Tongue (tissue), 1 donor: ENCODE measurements at regions not wholly inside any gene's neighbourhood (a gene's known extent, or its start where the extent isn't known, plus 50 kb on each side); places are given as distances from the start of the nearest gene placed in this dataset.
"Not testable (repeated sequence)": the region's sequence is repeated elsewhere in the genome, so short reads cannot be mapped to it uniquely, and the experiment has no call there.

Source experiments
- DNase-seq: peaks from one replicate; pipeline ENCODE4 v3.0.0-alpha.2; 2015

DNA sequence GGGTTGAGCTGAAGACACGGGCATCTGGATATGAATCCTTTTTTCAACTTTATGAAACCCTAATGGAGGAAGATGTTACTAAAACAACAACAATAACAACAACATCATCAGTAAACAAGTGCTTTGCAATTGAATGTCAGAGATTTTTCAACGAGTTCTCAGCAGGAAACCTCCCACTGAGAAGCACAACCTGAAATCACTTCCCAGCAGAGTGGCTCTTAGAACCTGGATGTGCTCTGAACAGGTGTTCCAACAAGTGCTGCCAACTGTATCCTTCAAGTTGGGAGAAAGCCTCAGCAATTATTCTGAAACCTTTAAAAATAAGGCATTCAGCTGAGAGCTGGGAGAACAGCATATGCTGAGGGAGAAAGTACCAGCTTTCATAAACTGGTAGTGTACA lies 1622.7 kb upstream of the CELF4 start:
- DNase-seq: no peak

DNA sequence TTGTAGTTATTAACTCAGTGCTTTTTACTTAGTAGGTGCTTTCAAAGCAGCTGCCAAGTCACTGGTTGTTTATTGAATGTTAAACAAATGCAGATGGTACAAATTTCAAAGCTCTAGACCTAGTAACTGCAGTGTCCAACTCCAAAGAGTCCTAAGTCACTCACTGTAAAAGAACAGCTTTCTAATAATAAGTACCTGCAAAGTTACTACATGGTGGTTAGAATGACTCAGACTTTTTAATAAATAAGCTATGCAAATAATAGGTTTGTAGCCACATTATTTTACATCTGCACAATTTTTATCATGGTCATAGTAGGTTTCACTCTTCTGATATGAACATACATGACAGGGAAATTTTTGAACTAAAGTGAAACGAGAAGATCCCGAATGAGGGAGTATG lies 1620.4 kb upstream of the CELF4 start:
- no peak for DNase-seq

DNA sequence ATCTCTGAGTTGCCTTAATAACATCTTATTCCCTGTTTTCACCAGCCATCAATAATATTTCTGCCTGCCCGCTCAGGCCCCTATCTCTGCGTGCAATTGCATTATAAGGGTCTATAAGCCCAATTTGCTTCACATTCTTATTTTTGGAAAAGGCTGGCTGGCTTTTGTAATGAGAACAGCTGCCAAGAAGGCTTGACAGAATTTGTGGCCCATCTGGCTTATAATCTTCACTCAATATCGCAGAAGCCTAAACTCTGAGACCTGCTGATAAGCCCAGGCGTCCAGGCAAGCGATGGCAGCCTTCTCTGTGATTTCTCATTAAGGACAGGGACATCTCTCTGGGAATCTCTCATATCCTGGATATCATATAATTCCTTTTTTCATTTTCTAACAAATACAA lies 1618.6 kb upstream of the CELF4 start:
- DNase-seq: peak; percentile 42

DNA sequence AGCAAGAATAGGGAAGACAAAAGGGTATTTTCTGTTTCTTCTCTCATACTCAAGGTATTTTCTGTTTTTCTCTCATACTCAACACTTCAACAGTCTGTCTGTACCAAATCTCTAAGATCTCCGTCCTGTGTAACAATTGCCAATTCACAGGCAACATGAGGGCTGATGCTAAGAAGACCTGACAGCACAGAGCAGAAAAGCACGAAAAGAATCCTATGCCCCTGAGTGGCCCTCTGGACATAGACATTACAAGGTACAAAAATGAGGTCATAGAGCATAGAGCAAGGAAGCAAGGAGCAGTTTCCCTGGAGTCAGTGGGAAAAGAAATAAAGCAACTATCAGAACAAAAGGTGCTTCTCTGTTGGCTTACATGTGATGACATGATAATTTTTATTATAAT lies 1612.6 kb upstream of the CELF4 start:
- DNase-seq: no peak

DNA sequence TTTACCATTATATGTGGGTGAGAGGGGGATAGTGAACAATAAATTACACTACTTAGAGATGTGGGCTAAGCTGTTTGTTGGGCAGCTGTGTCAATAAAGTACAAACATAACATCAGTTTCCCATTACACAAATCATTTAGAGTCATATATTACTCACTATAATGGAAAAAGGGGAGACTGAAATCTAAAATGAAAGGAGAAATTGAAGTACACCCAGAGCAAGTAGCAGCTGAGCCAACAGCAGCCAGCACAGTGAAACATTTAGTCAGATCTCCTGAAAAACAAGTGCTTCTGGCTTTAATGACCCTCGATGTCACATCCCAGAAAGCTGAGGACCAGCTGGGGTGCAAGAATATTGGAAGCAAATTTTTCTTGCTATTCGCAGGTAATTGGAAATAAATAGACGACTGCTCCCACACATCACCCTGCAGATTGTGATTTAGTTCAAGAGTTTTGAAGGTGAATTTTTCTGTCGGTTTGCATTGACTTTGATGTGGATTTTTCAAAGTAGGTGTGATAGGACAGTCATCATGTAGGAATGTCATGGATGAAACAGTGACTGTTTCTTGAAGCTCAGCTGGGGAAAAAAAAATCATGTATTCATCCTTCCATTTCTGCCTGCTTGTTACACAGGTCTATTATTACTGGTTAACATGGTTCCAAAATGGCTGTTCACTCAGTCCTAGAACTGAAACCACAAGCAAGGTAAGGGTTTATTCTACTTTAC lies 1607.3 kb upstream of the CELF4 start:
- no peak for DNase-seq

DNA sequence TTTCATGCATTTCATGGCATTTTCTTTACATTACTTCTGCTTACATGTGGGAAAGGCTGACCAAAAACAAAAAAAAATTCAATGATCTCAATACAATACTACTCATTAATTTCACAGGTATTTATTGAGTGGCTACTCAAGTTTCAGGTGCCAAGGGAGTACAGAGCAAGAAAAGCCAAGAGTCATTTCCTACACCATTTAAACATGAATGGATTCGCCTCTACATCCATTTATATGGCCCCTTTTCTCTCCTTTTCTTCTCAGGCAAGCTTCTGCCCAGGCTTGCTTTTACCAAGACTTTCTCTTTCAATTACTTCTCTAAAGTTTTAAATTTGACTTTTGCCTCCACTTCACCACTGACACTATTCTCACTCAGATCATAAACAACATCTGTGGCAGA lies 1603.1 kb upstream of the CELF4 start:
- no peak for DNase-seq

DNA sequence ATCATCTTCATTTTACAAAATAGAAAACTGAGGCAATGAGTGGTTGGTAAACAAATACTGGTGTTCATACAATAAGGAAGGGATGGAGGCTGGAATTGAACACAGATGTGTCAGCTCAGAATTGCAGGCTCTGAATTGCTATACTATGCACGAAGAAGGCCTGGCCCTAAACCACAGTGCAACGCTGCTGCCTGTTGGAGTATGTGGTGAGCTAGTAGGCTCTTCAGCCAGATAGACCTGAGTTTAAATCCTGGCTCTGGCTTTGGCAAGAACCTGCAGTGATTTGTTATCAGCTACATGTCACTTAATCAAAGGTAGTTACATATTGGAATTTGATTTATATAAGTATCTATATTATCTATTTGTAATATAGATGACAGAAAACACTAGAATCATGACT lies 1602.4 kb upstream of the CELF4 start:
- DNase-seq: no peak

DNA sequence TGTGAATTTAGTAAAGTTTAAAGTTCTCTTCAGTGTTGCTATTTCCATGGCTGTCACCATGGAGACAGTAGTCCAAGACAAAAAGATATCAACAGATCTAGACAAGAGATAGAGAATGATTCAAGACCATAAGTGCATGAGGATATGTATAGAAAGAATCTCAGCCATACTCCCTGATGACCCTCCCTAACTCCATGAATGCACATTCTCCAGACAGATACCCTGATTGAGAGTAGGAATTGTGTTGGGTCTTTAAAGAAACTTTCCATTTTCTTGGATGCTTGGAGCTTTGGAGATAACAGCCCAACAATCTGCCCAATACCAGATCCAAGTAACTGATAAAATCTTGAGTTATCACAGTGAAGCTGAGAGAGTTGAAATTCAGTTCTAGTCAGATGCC lies 1601.2 kb upstream of the CELF4 start:
- no peak for DNase-seq

DNA sequence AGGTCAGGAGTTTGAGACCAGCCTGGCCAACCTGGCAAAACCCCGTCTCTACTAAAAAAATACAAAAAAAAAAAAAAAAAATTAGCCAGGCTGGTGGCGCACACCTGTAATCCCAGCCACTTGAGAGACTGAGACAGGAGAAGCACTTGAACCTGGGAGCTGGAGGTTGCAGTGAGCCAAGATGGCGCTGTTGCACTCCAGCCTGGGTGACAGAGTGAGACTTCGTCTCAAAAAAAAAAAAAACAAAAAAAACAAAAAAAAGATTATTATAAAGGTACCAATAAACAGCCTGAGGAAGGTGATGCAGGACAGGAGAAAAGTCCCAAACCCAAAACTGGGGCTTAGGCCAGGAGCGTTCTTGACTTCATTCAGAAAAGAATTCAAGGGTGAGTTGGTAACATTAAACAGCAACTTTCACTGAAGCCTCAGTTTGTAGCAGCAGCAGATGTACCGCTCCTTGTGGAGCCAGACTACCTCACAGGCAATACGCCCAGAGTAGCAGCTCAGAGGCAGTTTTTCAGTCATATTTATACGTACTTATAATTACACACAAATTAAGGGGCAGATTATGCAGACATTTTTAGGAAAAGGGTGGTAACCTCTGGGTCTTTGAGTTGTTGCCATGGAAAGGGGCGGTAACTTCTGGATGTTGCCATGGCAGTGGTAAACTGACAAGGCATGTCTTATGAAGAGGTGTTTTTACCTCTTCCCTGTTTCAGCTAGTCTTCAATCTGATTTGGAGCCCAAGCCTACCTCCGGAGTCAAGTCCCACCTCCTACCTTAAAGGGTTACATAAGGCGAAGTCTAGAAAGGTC lies 1596.6 kb upstream of the CELF4 start:
- peak; percentile 14 for DNase-seq

DNA sequence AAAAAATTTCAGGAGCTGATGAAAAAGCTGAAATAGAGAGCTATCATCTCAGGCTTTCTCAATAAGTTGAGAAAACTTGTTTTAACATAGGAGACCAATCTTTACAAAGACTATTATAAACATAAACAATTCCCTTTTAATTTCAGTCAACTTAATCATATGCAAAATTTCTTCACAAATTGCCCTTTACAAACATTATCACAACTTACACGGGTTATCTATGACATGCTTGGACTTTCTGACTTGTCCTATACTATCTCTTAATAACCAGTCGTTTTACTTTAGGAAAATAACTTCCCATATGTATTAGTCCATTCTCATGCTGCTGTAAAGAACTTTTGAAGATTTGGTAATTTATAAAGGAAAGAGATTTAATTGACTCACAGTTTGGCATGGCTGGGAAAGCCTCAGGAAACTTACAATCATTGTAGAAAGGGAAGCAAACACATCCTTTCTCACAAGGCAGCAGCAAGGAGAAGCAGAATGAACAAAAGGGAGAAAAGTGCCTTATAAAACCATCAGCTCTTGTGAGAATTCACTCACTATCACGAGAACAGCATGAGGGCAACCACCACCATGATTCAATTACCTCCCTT lies 1583.7 kb upstream of the CELF4 start:
- no peak for DNase-seq

DNA sequence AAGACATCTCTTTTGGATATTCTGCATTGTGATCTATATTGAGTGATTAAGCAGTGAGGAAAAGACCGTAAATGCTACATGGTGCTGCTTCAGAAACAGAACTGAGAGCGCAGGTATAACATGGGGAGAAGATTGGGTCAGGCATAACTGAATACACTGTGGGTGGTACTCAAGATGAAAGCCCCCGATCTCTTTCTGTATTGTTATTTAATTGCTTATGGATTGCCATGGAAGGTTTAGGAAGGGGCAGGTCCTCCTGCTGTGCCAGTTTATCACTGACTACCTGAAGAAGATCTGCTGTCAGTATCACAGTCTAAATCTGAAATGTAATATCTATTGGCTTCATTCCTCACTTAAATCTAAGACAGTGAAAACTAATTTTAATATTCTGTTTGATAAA lies 1568.7 kb upstream of the CELF4 start:
- DNase-seq: no peak

DNA sequence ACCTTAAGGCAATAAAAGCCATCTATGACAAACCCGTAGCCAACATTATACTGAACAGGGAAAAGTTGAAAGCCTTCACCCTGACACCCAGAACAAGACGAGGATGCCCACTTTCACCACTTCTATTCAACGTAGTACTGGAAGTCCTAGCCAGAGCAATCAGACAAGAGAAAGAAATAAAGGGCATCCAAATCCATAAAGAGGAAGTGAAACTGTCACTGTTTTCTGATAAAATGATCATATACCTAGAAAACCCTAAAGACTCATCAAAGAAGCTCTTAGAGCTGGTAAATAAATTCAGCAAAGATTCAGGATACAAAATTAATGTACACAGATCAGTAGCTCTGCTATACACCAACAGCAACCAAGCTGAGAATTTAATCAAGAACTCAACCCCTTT lies 1561.9 kb upstream of the CELF4 start:
- DNase-seq: not testable (repeated sequence)

DNA sequence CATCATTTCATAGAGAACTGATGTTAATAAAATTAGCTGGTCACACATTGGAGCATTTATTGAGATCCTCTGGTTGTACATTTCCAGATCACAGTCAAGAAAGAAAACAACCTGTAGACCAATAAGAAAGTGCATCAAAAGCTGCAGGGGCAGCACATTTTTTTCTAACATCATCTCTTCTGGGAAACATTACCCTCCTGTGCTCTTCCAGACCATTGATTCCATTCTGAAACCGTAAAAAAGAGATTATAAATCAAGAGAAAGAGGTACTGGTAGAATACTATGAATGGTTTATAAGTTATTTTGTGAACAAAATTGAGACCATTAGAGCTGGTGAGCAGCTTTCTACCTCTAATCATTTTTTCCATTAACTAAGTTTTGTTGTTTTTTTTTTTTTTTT lies 1548.2 kb upstream of the CELF4 start:
- DNase-seq: no peak

DNA sequence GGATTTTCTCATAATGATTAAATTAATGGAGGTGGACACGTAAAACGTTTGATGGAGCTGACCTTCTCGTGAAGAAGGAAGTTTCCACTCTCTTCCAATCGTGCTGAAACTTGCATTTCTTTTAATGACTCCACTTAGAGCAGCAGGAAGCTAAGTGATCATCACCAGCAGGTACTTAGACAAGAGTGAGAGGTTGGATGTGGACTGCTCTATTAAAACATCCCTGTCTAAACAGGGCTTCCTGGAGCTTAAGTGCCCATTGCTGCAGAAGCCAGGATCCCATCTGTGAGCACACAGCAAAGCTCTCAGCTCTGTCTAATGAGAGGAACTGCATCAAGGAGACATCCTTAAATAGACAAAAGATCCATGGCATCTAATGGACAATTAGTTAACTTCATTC lies 1539.5 kb upstream of the CELF4 start:
- DNase-seq: no peak

DNA sequence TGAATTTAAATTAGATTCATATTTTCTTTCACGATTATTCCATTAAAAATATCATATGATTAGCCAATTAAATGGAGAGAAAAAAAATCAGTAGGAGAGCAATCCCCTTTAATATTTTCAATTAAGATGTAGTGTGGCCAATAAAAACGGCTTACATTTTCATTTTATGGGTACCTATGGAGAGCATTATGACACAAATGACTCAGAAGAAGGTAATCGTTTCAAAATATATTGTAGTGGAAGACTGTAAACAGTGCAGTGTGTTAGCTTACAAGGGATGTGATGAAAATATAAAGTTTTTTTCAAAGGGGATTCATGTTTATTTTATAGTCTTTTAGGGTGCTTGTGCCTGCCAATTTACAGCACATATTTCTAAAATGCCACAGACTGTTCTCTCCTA lies 1507.4 kb upstream of the CELF4 start:
- DNase-seq: no peak

DNA sequence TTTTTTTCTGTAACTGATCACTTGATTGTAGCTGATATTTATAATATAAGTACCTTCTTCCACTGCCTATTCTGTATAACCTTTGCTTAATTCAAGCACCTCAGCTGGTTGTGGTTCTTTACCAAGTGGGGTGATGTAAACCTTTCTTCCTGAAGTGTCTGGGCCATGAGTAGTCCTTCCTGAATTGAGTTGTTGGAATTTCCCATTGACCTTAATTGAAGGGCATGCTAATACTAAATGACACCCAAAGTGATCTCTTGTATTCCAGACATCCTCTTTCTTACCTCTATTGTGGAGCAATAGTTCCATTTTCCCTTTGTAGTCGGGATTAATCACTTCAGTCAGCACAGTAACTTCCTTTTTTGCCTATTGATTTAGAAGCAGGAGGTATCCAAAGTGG lies 1496.8 kb upstream of the CELF4 start:
- no peak for DNase-seq

DNA sequence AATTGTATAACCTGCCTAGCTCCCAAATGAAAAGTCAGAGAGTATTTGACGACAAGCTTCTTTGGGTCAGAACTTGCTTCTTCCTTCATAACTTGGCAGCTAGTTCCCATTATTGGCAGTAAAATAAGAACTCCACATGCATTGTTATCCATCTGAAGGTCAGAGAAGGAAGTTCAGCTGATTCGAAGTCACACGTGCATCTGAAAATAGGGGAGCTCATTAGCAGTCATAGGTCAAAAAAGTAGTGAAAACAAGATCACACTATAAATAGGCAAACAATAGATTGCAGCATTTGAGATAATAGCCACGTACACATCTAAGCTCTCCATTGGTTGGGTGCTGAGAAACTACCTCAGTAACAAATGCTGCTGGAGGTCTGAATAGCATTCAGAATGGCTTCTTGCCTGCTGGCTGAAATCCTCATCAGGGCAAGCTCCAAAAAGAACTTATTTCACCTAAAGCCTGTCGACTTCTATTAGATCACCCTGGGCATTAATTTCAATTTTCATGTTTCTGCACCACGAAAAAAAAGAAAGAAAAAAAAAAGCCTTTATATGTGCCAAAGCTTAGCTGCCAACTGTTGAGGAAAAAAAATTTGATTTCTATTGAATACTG lies 1492.9 kb upstream of the CELF4 start:
- DNase-seq: no peak

DNA sequence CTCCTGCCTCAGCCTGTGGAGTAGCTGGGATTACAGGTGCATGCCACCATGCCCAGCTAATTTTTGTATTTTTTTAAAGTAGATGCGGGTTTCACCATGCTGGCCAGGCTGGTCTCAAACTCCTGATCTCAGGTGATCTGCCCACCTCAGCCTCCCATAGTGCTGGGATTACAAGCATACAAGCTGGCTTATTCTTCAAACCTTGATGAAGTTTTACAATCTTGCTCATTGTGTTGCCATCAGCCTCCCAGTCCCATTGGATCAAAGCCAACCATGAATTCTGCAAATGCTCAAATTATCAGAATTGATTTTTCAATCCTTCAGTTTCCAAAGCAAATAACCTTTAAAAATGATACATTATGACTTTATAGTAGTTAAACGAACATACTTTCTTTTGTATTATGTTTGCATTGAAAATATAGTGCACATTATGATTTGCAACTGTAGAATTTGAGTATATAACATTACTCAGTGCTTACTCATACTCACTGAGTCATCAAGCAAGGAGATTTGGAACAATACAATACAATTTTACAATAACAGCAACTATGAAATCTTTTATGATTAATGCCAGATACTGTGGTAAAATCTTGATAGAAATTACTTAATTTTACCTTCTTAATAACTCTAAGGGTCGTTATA lies 1491.9 kb upstream of the CELF4 start:
- DNase-seq: no peak

DNA sequence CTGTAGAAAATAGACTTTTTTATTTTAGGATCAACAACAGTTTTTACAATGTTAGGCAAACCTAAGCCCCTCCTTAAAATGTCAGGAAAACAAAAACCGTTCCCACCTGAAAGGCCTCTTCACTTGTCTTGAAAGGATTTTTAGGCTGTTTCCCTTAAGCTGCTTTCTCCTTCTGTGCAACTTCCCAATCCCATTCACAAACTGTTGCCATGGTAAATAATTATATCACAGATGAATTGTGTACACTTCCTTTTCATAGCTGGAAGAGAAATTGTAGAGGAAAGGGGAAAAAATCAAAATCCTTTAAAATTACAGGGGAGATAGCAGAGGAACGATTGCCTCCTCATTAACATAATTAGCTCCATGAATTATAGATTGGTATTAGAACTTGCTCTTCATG lies 1488.0 kb upstream of the CELF4 start:
- peak; percentile 20 for DNase-seq

DNA sequence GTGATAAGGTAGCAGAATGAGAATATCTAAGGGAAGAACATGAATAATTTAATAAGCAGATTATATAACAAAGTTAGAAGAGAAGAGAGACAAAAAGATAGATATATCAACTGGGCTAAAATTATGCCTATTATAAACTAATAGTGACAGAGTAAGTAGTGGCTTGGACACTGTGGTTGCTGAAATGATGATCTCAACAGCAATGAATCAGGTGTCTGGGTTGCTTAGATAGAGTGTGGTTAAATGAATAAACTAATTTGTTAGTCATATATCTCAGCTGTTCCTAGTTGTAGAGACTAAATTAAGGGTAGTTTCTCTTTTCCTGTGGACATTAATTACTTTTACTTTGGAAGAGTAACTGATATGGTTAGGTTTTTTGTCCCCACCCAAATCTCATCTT lies 1485.4 kb upstream of the CELF4 start:
- no peak for DNase-seq

DNA sequence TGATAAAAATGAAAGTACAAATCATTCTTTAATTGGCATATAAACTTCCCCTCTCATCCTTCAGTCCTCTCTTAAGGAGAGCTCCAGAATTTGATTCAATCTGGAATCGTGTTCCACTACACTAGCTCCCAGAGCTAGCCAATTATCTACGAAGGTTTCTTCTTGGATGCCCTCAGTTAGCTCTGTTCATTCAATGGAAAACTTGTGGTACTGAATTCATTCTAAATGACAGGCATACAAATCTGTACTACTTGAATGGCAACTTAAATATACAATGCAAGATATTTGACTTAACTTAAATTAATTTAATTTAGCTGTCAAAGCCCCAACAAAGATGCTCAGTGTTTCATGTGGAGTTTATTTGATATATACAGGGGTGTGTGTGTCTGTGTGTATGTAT lies 1474.2 kb upstream of the CELF4 start:
- DNase-seq: no peak

DNA sequence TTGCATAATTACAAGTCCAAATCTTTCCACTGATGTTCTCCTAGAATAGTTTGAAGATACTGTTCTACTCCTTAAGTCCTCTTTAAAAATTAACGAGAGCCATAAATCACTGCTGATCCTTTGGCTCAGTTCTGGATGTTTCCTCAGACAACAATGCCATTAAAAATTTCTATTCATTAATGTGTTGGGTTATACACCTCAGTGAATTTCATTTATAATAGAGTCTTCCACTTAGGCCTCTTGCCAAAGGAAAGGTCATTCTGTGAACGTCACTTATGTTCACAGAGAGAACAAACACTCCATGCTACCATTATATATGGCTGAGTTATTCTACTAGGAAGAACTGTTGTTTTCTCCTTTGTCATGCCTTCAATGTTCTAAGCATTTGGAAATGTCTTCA lies 1472.3 kb upstream of the CELF4 start:
- no peak for DNase-seq

DNA sequence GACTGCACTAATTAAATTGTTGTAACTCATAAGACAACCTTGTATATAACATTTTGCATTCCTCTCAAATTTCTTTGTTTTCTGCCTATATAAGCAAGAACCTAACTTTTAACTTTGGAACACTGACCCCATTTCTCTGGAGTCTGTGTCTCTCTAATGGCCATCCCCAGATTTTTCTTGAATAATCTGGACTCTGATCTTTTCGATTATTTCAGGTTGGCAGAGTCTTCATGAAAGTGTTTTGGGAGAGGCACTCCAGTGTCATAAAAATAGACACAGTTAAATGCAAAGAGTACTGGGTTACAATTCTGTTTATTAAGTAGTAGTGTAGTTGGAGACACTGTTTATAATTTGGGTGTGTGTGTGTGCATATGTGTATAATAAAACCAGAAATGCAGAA lies 1467.7 kb upstream of the CELF4 start:
- no peak for DNase-seq
